ENCODE measurements at regions not wholly inside any gene's neighbourhood (a gene's known extent, or its start where the extent isn't known, plus 50 kb on each side); places are given as distances from the start of the nearest gene placed in this dataset.

- no peak for TF ChIP-seq ZNF513 (CRISPR knock-in tag; conservative IDR thresholded peaks at IDR 0.05)
- TF ChIP-seq ASH2L (IDR thresholded peaks at IDR 0.05; ENCODE audit: insufficient read length, low read depth, low read length), result no peak
- TF ChIP-seq HIC2 (CRISPR knock-in tag; IDR thresholded peaks at IDR 0.05; ENCODE audit: low read depth), result no peak
Measured at GRCh38 chr14:100988411-100988900, 84.9 kb upstream of the RTL1 start (continued).

DNA sequence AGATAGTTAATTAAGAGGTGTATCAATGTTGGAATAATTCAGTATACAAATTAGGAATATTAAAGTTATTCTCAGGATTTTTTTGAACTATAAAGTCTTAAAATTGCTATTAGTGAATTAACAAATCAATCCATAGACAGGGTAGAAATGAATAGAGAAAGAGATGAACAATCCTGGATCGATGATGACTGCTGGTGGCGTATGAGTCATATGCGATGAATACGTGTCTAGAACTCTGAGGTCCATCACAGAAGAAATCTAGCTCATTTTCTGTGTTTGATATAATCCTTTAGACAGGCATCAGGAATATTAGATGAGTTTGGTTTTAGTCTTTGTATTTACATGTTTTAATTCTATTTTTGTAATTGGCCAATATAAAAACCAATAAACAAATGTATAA, 85.4 kb upstream of the RTL1 start:
- no peaks in the 10 kb centered on the region for H3K36me3 ChIP-seq (replicated peaks in 1 of 2; ENCODE audit: control insufficient read depth in 1 of 2, insufficient read depth in 2 of 2, low read length in 2 of 2)
- BruUV-seq (replicated peaks), result no TSS peak
- no peak overlapping the region for H3K4me2 ChIP-seq (ENCODE audit: low read depth, low read length)
- no peak overlapping the region for H2AFZ ChIP-seq (ENCODE audit: low read length)
- no peaks in the 10 kb centered on the region for H3K9me3 ChIP-seq (ENCODE audit: low read length)
- intact Hi-C loops (cut with micrococcal nuclease; ENCODE audit: unreplicated experiment) (no loop called here), in situ Hi-C loops (cut with HindIII; ENCODE audit: extremely low pct_ligation_motif_present, low pct_unique_long_range_greater_than_20kb) (no loop called here)
- POLR2A ChIA-PET, result no interaction called here
- no peaks in the 10 kb centered on the region for H4K20me1 ChIP-seq (ENCODE audit: insufficient read depth, low read length)
- WGBS (ENCODE audit: low lambda C conversion rate), result 77% methylated on average over 4 of the region's 4 CpGs
- H3K27ac ChIP-seq (ENCODE audit: extremely low read length, insufficient read depth, low read length), result no peak overlapping the region
- no peak for FAIRE-seq
- H3K4me1 ChIP-seq (ENCODE audit: insufficient read depth, low read length), result no peaks in the 10 kb centered on the region
- no peak overlapping the region for H3K9ac ChIP-seq (ENCODE audit: insufficient read depth, low read depth, low read length)
- no peak overlapping the region for H3K4me3 ChIP-seq (replicated peaks in 1 of 3; ENCODE audit: insufficient read depth in 1 of 3, low read depth in 2 of 3, low read length in 3 of 3)
- no peaks in the 10 kb centered on the region for H3K79me2 ChIP-seq (ENCODE audit: insufficient read depth, low read length)
- DNase-seq (ENCODE audit: low spot score), result no peak
- CTCF ChIA-PET (ENCODE audit: low intra/inter-chr PET ratio, low total read pairs), result no interaction called here
- TF ChIP-seq PCBP1 (IDR thresholded peaks at IDR 0.05; ENCODE audit: borderline replicate concordance, low read depth, low read length) (no peak), ZNF30 (CRISPR knock-in tag; IDR thresholded peaks at IDR 0.05) (no peak)
- H3K27me3 ChIP-seq (ENCODE audit: control insufficient read depth in 1 of 2, insufficient read depth in 2 of 2, low read length in 2 of 2), result no peaks in the 10 kb centered on the region
- no peak for ATAC-seq
